Tibial nerve (tissue), 4 donors: ENCODE measurements at regions not wholly inside any gene's neighbourhood (a gene's known extent, or its start where the extent isn't known, plus 50 kb on each side); places are given as distances from the start of the nearest gene placed in this dataset.

ENCODE experiments used
- CTCF ChIP-seq, 5 experiments: fragments of 200-600 bp in 3 of 5; fragments of 450-650 bp in 2 of 5; sonication (generic) in 3 of 5; IDR thresholded peaks; one replicate each; pipeline ENCODE4 v1.5.1; 2016 to 2019; ENCODE audit warnings: antibody characterized with exemption in 5 of 5, mild to moderate bottlenecking in 3 of 5, moderate library complexity in 2 of 5
- EP300 ChIP-seq, 2 donors: sonication (generic); formaldehyde crosslinking; IDR thresholded peaks; one replicate each; pipeline ENCODE4 v1.6.1; 2017; ENCODE audit warnings: antibody characterized with exemption in 2 of 2, mild to moderate bottlenecking in 1 of 2
- POLR2A ChIP-seq, 2 donors: fragments of 450-650 bp; IDR thresholded peaks; one replicate each; pipeline ENCODE4 v1.6.1; 2017; ENCODE audit warnings: antibody characterized with exemption in 2 of 2, mild to moderate bottlenecking in 2 of 2, moderate library complexity in 2 of 2

- TF ChIP-seq CTCF (IDR thresholded peaks at IDR 0.05) (no peak), POLR2A (IDR thresholded peaks at IDR 0.05) (no peak), EP300 (IDR thresholded peaks at IDR 0.05) (no peak)
Observed at GRCh38 chr4:75376543-75376942, 137.7 kb downstream of the RCHY1 start.
